ENCODE measurements at regions not wholly inside any gene's neighbourhood (a gene's known extent, or its start where the extent isn't known, plus 50 kb on each side); places are given as distances from the start of the nearest gene placed in this dataset.

DNA sequence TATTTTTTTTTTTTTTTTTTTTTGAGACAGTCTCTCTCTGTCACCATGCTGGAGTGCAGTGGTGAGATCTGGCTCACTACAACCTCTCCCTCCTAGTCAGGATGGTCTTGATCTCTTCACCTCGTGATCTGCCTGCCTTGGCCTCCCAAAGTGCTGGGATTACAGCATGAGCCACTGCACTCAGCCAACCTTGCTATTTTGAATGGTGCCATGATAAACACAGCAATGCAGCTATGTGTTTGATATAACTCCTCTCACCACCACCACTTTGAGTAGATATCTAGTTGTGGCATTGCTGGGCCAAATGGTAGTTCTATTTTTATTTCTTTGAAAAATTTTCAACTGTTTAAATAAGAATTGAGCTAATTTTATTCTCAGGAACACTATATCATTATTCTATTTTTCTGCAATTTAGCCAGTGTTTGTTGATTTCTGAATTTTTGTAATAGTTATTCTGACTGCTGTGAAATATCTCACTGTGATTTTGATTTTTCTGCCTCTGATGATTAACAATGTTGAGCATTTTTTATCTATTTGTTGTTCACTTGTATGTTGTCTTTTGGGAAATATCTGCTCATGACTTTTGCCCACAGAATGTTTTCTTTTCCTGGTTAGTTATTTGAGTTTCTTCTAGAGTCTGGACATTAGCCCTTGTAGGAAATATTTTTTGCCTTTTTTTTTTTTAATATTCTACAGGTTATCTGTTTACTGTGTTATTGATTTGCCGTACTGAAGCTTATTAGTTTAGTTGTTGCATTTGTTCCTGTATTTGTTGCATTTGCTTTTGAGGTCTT is 257.5 kb upstream of the RBMY1B start:
- 59 to 85% (median 82%) methylated on average over 2 of the region's 2 CpGs; no CpG with 5 or more reads in 2 of the 5 donors for WGBS, 5 donors
- intact Hi-C loops (cut with DNase I; ENCODE audit: low total_unique reads): no loop called here
- TF ChIP-seq, protein P1, sequence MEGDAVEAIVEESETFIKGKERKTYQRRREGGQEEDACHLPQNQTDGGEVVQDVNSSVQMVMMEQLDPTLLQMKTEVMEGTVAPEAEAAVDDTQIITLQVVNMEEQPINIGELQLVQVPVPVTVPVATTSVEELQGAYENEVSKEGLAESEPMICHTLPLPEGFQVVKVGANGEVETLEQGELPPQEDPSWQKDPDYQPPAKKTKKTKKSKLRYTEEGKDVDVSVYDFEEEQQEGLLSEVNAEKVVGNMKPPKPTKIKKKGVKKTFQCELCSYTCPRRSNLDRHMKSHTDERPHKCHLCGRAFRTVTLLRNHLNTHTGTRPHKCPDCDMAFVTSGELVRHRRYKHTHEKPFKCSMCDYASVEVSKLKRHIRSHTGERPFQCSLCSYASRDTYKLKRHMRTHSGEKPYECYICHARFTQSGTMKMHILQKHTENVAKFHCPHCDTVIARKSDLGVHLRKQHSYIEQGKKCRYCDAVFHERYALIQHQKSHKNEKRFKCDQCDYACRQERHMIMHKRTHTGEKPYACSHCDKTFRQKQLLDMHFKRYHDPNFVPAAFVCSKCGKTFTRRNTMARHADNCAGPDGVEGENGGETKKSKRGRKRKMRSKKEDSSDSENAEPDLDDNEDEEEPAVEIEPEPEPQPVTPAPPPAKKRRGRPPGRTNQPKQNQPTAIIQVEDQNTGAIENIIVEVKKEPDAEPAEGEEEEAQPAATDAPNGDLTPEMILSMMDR (IDR thresholded peaks at IDR 0.05 in 8 of 11, conservative IDR thresholded peaks at IDR 0.05 in 3 of 11): no peak
- TF ChIP-seq POLR2A (IDR thresholded peaks at IDR 0.05): no peak
- no peaks in the 10 kb centered on the region for H3K27me3 ChIP-seq (replicated peaks in 1 of 7)
- H3K27ac ChIP-seq: peak overlapping the region in 1 of 8 donors; percentile 48
- H3K9me3 ChIP-seq: no peaks in the 10 kb centered on the region
- H3K36me3 ChIP-seq: no peaks in the 10 kb centered on the region
- DNase-seq: no peak
- H3K4me1 ChIP-seq: peaks cover 0 to 35% (median 2%) of the 10 kb centered on the region in 6 donors
- no peak overlapping the region for H3K4me3 ChIP-seq

DNA sequence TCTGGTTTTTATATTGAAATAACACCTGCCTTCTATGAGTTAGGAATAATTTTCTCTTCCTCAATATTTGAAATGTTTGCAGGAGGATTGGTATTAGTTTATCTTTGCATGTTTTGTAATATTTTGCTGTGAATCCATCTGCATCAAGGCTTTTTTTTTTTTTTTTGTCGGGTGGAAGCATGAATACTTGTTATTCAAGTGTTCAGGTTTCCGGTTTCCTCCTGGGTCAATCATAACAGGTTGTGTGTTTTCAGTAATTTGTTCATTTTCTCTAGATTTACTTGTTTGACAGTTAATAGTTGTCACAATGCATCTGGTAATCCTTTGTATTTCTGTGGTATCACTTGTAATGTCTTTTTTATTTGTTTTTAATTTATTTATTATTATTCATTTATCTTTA is 256.7 kb upstream of the RBMY1B start:
- no peaks in the 10 kb centered on the region for H3K9me3 ChIP-seq
- no peak for DNase-seq
- TF ChIP-seq, protein P1 (IDR thresholded peaks at IDR 0.05 in 8 of 11, conservative IDR thresholded peaks at IDR 0.05 in 3 of 11): no peak
- TF ChIP-seq POLR2A (IDR thresholded peaks at IDR 0.05): no peak
- no peak for TF ChIP-seq POLR2AphosphoS5 (IDR thresholded peaks at IDR 0.05)
- peak overlapping the region in 1 of 8 donors; percentile 48 for H3K27ac ChIP-seq
- H3K36me3 ChIP-seq: no peaks in the 10 kb centered on the region
- WGBS, 5 donors: 12 to 28% (median 15%) methylated on average over 2 of the region's 2 CpGs; no CpG with 5 or more reads in 2 of the 5 donors
- no peaks in the 10 kb centered on the region for H3K27me3 ChIP-seq (replicated peaks in 1 of 7)
- peaks cover 0 to 28% (median 0%) of the 10 kb centered on the region in 6 donors for H3K4me1 ChIP-seq
- H3K4me3 ChIP-seq: no peak overlapping the region
- intact Hi-C loops (cut with DNase I; ENCODE audit: low total_unique reads): no loop called here

- intact Hi-C loops (cut with DNase I; ENCODE audit: low total_unique reads): no loop called here
- no peaks in the 10 kb centered on the region for H3K27me3 ChIP-seq (replicated peaks in 1 of 7)
- H3K27ac ChIP-seq: peak overlapping the region in 2 of 8 donors; percentile 26 to 48
- H3K36me3 ChIP-seq: no peaks in the 10 kb centered on the region
- TF ChIP-seq POLR2A (IDR thresholded peaks at IDR 0.05) (no peak), POLR2AphosphoS5 (IDR thresholded peaks at IDR 0.05) (no peak)
- TF ChIP-seq, protein P1 (IDR thresholded peaks at IDR 0.05 in 8 of 11, conservative IDR thresholded peaks at IDR 0.05 in 3 of 11): no peak
- H3K9me3 ChIP-seq: no peaks in the 10 kb centered on the region
- no peak overlapping the region for H3K4me3 ChIP-seq
- H3K4me1 ChIP-seq: peaks cover 0 to 17% (median 0%) of the 10 kb centered on the region in 6 donors
- no peak for DNase-seq
Measured at GRCh38 chrY:21256820-21257219, 254.3 kb upstream of the RBMY1B start.

- intact Hi-C loops (cut with DNase I; ENCODE audit: low total_unique reads): no loop called here
- Histone ChIP-seq H3K27ac (peak overlapping the region in 2 of 8 donors; percentile 39 to 47), H3K27me3 (replicated peaks in 1 of 7) (no peaks in the 10 kb centered on the region), H3K9me3 (no peaks in the 10 kb centered on the region), H3K4me3 (no peak overlapping the region), H3K36me3 (no peaks in the 10 kb centered on the region), H3K4me1 (peaks cover 0 to 12% (median 0%) of the 10 kb centered on the region in 6 donors)
- TF ChIP-seq, protein P1 (IDR thresholded peaks at IDR 0.05 in 8 of 11, conservative IDR thresholded peaks at IDR 0.05 in 3 of 11): no peak
- 69 to 78% (median 72%) methylated on average over 1 of the region's 1 CpG; no CpG with 5 or more reads in 2 of the 5 donors for WGBS, 5 donors
- DNase-seq: no peak
Measured at GRCh38 chrY:21259707-21260106, 251.4 kb upstream of the RBMY1B start.
